SK-N-MC (cell line): ENCODE measurements at regions not wholly inside any gene's neighbourhood (a gene's known extent, or its start where the extent isn't known, plus 50 kb on each side); places are given as distances from the start of the nearest gene placed in this dataset.

Experiments
- EZH2 ChIP-seq: fragments of 200-600 bp; sonication (generic); IDR thresholded peaks from one replicate; pipeline ENCODE4 v1.6.1; 2017; ENCODE audit warnings: antibody characterized with exemption
- FOXP2 ChIP-seq: optimal IDR thresholded peaks from 2 replicates; pipeline ENCODE3; 2011; ENCODE audit warnings: mild to moderate bottlenecking, moderate library complexity; ENCODE audit not compliant: insufficient read depth; ENCODE audit errors: extremely low read length, control extremely low read depth
- POLR2AphosphoS5 ChIP-seq: IDR thresholded peaks from 2 replicates; pipeline ENCODE4 v1.6.1; 2012; ENCODE audit warnings: mild to moderate bottlenecking, low read depth, low read length, borderline replicate concordance

- no peak for TF ChIP-seq POLR2AphosphoS5
- TF ChIP-seq EZH2 = no peak
- TF ChIP-seq FOXP2 = no peak
Measured at GRCh38 chr20:24277196-24277595, 192.2 kb upstream of the SYNDIG1 start.
